ENCODE measurements at regions not wholly inside any gene's neighbourhood (a gene's known extent, or its start where the extent isn't known, plus 50 kb on each side); places are given as distances from the start of the nearest gene placed in this dataset.

GRCh38 chr3:25277503-25277902 is 150.6 kb upstream of the RARB start:
- no peak for TF ChIP-seq CTCF (IDR thresholded peaks at IDR 0.05; ENCODE audit: low read depth, low read length)
- no peak overlapping the region for H3K4me3 ChIP-seq (ENCODE audit: low read depth, low read length)

- H3K4me3 ChIP-seq (ENCODE audit: low read depth, low read length): no peak overlapping the region
- no peak for TF ChIP-seq CTCF (IDR thresholded peaks at IDR 0.05; ENCODE audit: low read depth, low read length)
These were observed 146.9 kb upstream of the RARB start for GRCh38 chr3:25281041-25281731.

GRCh38 chr3:25281732-25282126 is 146.3 kb upstream of the RARB start:
- H3K4me3 ChIP-seq (ENCODE audit: low read depth, low read length): no peak overlapping the region
- no peak for TF ChIP-seq CTCF (IDR thresholded peaks at IDR 0.05; ENCODE audit: low read depth, low read length)

- H3K4me3 ChIP-seq (ENCODE audit: low read depth, low read length): no peak overlapping the region
- TF ChIP-seq CTCF (IDR thresholded peaks at IDR 0.05; ENCODE audit: low read depth, low read length): no peak
These were observed 144.4 kb upstream of the RARB start for GRCh38 chr3:25283613-25284012.

GRCh38 chr3:25284249-25284648 is 143.8 kb upstream of the RARB start:
- TF ChIP-seq CTCF (IDR thresholded peaks at IDR 0.05; ENCODE audit: low read depth, low read length): no peak
- no peak overlapping the region for H3K4me3 ChIP-seq (ENCODE audit: low read depth, low read length)

GRCh38 chr3:25287291-25287884 is 140.7 kb upstream of the RARB start:
- H3K4me3 ChIP-seq (ENCODE audit: low read depth, low read length): no peak overlapping the region
- TF ChIP-seq CTCF (IDR thresholded peaks at IDR 0.05; ENCODE audit: low read depth, low read length): no peak

- H3K4me3 ChIP-seq (ENCODE audit: low read depth, low read length): no peak overlapping the region
- no peak for TF ChIP-seq CTCF (IDR thresholded peaks at IDR 0.05; ENCODE audit: low read depth, low read length)
These were observed 139.7 kb upstream of the RARB start for GRCh38 chr3:25288413-25288812.

Measured in WI38 (cell line).